ENCODE measurements at regions not wholly inside any gene's neighbourhood (a gene's known extent, or its start where the extent isn't known, plus 50 kb on each side); places are given as distances from the start of the nearest gene placed in this dataset.

- no peak overlapping the region for H3K4ac ChIP-seq (ENCODE audit: low read depth, low read length)
- H3K9me3 ChIP-seq (ENCODE audit: control insufficient read depth, low read depth, low read length), result no peaks in the 10 kb centered on the region
- TF ChIP-seq CTCF (conservative IDR thresholded peaks at IDR 0.05), result no peak
- no peak overlapping the region for H3T11ph ChIP-seq (ENCODE audit: low read length)
- H3K18ac ChIP-seq (ENCODE audit: insufficient read length, low read depth, low read length), result no peak overlapping the region
- no peaks in the 10 kb centered on the region for H3K79me1 ChIP-seq (ENCODE audit: insufficient read depth, low read depth, low read length, poor library complexity, severe bottlenecking)
- no peaks in the 10 kb centered on the region for H3K27me3 Mint-ChIP-seq (ENCODE audit: low read depth)
- no peak overlapping the region for H4K8ac ChIP-seq (replicated peaks; ENCODE audit: insufficient read length, low read depth, low read length)
- peaks cover 0 to 3% of the 10 kb centered on the region in 2 experiments; a peak in 1 of 4 replicates for H3K4me1 Mint-ChIP-seq
- no peak overlapping the region for H3K4me3 Mint-ChIP-seq
- no peak overlapping the region for H3K56ac ChIP-seq (ENCODE audit: insufficient read length, low read depth, low read length)
- no peaks in the 10 kb centered on the region; a peak in 1 of 7 replicates for H3K36me3 Mint-ChIP-seq (ENCODE audit: insufficient read depth in 1 of 3, low read depth in 3 of 3)
- no peak overlapping the region for H3K23ac ChIP-seq (ENCODE audit: insufficient read length, low read depth, low read length)
- no peak overlapping the region for H2AK5ac ChIP-seq (ENCODE audit: insufficient read length, low read length)
- H2AFZ ChIP-seq (ENCODE audit: low read length), result no peak overlapping the region
- H4K91ac ChIP-seq (ENCODE audit: insufficient read length, low read depth, low read length), result no peak overlapping the region
- no peaks in the 10 kb centered on the region for H3K23me2 ChIP-seq (ENCODE audit: insufficient read length, low read depth, low read length, poor library complexity, severe bottlenecking)
- no peak overlapping the region for H3K9ac ChIP-seq (ENCODE audit: extremely low read depth, insufficient read length, low read length)
- H3K27ac ChIP-seq (ENCODE audit: insufficient read length, low read depth, low read length), result no peak overlapping the region
- H2BK15ac ChIP-seq (ENCODE audit: low read depth, low read length), result no peak overlapping the region
- DNase-seq, result no peak
- no peak overlapping the region for H3K4me2 ChIP-seq (ENCODE audit: insufficient read depth, insufficient read length, low read length)
- H2BK5ac ChIP-seq (ENCODE audit: insufficient read length, low read length), result no peak overlapping the region
- no peak overlapping the region for H2BK120ac ChIP-seq (ENCODE audit: low read depth, low read length, poor library complexity, severe bottlenecking)
- no peak overlapping the region for H2BK12ac ChIP-seq (ENCODE audit: insufficient read length, low read depth, low read length)
- no peaks in the 10 kb centered on the region for H3K79me2 ChIP-seq (ENCODE audit: insufficient read depth, low read length)
- no peaks in the 10 kb centered on the region for H3K4me1 ChIP-seq (ENCODE audit: insufficient read depth, low read length)
- no peaks in the 10 kb centered on the region for H4K20me1 ChIP-seq (ENCODE audit: control insufficient read depth, insufficient read depth, insufficient read length)
- H4K5ac ChIP-seq (ENCODE audit: insufficient read length, low read depth, low read length), result no peak overlapping the region
- H2BK20ac ChIP-seq (ENCODE audit: low read depth, low read length, poor library complexity, severe bottlenecking), result no peak overlapping the region
- H3K9me3 Mint-ChIP-seq, result no peaks in the 10 kb centered on the region; a peak in 2 of 5 replicates
- no peaks in the 10 kb centered on the region for H3K27me3 ChIP-seq (ENCODE audit: insufficient read depth, low read length)
- no peak overlapping the region for H3K14ac ChIP-seq (ENCODE audit: insufficient read depth, low read length)
- no peak overlapping the region for H3K27ac Mint-ChIP-seq
Observed at GRCh38 chr5:63602971-63603370, 359.3 kb downstream of the HTR1A start.

All from H9 (cell line).